Kidney (tissue), 13 donors: ENCODE measurements at regions not wholly inside any gene's neighbourhood (a gene's known extent, or its start where the extent isn't known, plus 50 kb on each side); places are given as distances from the start of the nearest gene placed in this dataset.

ENCODE experiments used
- DNase-seq, 5 donors: peaks; one replicate each; pipeline ENCODE4 v3.0.0-alpha.2; 2013 to 2020
- FAIRE-seq: peaks from 2 replicates; lab custom pipeline; 2012; peaks lifted over from hg19 to GRCh38; lab: Jason Lieb, UNC
- H3K27ac ChIP-seq, 2 donors: one replicate each; pipeline ENCODE4 v1.7.0; 2013; ENCODE audit warnings: low read depth in 2 of 2, low read length in 2 of 2, inconsistent platforms in 1 of 2
- H3K27me3 ChIP-seq: one replicate; pipeline ENCODE4 v1.7.1; 2013; ENCODE audit warnings: low read length, inconsistent platforms; ENCODE audit not compliant: control insufficient read depth, insufficient read depth
- H3K36me3 ChIP-seq, 3 donors: one replicate each; pipeline versions ENCODE4 v1.7.0 to v1.7.1; 2013; ENCODE audit warnings: low read length in 3 of 3, control low read depth in 1 of 3, inconsistent platforms in 1 of 3; ENCODE audit not compliant: insufficient read depth in 3 of 3, control insufficient read depth in 2 of 3
- H3K4me1 ChIP-seq, 3 donors: one replicate each; pipeline versions ENCODE4 v1.7.0 to v1.7.1; 2013; ENCODE audit warnings: low read length in 3 of 3, inconsistent platforms in 1 of 3, low read depth in 1 of 3; ENCODE audit not compliant: control insufficient read depth in 2 of 3, insufficient read depth in 2 of 3
- H3K4me3 ChIP-seq, 3 donors: one replicate each; pipeline versions ENCODE4 v1.7.0 to v1.8.1; 2013; ENCODE audit warnings: low read length in 3 of 3, control low read depth in 1 of 3, inconsistent platforms in 1 of 3
- H3K9ac ChIP-seq, 3 donors: one replicate each; pipeline versions ENCODE4 v1.7.0 to v1.7.1; 2013; ENCODE audit warnings: low read length in 3 of 3, control low read depth in 1 of 3, inconsistent platforms in 1 of 3
- H3K9me3 ChIP-seq, 3 donors: one replicate each; pipeline versions ENCODE4 v1.7.0 to v1.7.1; 2013; ENCODE audit warnings: low read length in 3 of 3, control low read depth in 1 of 3, inconsistent platforms in 1 of 3; ENCODE audit not compliant: control insufficient read depth in 2 of 3, insufficient read depth in 1 of 3
- intact Hi-C: fragments of 100-400 bp; cut with DNase I; formaldehyde crosslinking; loops from one replicate; pipeline ENCODE4 v1.11.1; 2022
- TF ChIP-seq, protein P1 (sequence below): IDR thresholded peaks from 3 replicates; pipeline ENCODE4 v1.5.1; 2012; ENCODE audit warnings: mild to moderate bottlenecking, moderate library complexity, borderline replicate concordance; ENCODE audit not compliant: insufficient read depth; ENCODE audit errors: extremely low read depth
- donor health status: control.
- donor health status: control.
- donor health status: control.
- donor health status: control.
- donor health status: control.
- donor health status: DM: yes; HTN: yes; CAD: no.
- donor health status: Normal renal cell carcinoma (clear cell type).

DNA sequence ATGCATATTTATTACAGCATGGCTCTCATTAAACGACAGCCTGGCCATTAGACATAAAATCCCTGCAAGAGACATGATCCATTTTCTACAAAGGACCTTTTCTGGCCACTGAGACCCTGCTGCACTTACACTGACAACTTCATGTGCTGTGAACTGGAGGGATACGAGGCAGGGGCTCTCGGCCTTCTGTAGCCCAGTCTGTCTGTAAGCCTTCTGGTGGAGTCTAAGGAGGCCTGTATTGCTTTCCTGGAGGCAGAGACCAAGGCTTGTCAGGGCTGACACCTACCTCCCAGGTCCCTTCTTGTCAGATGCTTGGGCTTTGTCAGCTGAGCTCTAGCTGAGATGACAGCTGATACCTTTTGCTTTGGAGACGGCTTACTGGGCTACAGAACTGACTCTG is 776.9 kb upstream of the ARPP21 start:
- FAIRE-seq (no peak), DNase-seq (no peak)
- Histone ChIP-seq H3K9me3 (no peaks in the 10 kb centered on the region), H3K4me1 (no peaks in the 10 kb centered on the region), H3K9ac (no peak overlapping the region), H3K27me3 (no peaks in the 10 kb centered on the region), H3K27ac (no peak overlapping the region), H3K36me3 (no peaks in the 10 kb centered on the region), H3K4me3 (no peak overlapping the region)
- TF ChIP-seq, protein P1, sequence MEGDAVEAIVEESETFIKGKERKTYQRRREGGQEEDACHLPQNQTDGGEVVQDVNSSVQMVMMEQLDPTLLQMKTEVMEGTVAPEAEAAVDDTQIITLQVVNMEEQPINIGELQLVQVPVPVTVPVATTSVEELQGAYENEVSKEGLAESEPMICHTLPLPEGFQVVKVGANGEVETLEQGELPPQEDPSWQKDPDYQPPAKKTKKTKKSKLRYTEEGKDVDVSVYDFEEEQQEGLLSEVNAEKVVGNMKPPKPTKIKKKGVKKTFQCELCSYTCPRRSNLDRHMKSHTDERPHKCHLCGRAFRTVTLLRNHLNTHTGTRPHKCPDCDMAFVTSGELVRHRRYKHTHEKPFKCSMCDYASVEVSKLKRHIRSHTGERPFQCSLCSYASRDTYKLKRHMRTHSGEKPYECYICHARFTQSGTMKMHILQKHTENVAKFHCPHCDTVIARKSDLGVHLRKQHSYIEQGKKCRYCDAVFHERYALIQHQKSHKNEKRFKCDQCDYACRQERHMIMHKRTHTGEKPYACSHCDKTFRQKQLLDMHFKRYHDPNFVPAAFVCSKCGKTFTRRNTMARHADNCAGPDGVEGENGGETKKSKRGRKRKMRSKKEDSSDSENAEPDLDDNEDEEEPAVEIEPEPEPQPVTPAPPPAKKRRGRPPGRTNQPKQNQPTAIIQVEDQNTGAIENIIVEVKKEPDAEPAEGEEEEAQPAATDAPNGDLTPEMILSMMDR: no peak
- intact Hi-C loops: no loop called here

DNA sequence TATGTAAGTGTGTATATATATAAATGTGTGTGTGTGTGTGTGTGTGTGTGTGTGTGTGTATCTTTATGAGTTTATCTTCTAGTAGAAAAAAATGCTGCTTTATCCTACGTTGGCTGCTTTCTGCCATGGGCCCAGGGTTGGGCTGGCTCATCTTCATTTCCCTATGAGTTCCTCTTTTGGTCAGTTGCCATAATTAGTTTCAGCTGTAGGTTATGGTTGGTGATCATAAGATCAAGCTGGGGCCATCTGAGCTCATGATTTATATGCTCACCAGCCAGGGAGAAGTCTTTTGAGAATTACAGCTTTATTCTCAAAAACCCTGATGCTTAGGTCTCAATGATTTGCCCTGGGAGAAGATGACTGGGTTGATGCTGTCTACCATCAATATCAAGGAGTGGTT is 775.8 kb upstream of the ARPP21 start:
- TF ChIP-seq, protein P1: no peak
- Histone ChIP-seq H3K36me3 (no peaks in the 10 kb centered on the region), H3K27ac (no peak overlapping the region), H3K9ac (no peak overlapping the region), H3K27me3 (no peaks in the 10 kb centered on the region), H3K4me1 (no peaks in the 10 kb centered on the region), H3K9me3 (no peaks in the 10 kb centered on the region), H3K4me3 (no peak overlapping the region)
- no peak for DNase-seq
- FAIRE-seq: no peak
- intact Hi-C loops: no loop called here

DNA sequence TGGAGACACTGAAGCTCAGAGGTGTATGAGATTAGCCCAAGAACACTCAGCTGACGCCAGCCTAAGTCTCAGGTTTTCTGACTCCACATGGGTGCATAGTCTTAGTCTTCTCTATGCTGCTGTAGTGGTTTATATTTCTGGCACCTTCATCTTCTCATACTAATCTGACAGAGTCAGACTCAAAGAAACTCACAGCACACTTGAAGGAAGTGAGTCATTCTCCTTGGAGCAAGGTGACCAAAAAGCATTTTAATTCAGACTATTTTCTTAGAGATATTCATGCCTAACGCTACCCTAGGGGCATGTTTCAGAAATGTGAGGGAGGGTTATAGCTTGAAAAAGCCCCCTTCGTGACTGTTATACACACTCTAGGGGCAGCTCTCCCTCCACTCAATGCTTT is 775.3 kb upstream of the ARPP21 start:
- TF ChIP-seq, protein P1: no peak
- no peaks in the 10 kb centered on the region for H3K4me1 ChIP-seq
- intact Hi-C loops: no loop called here
- FAIRE-seq (no peak), DNase-seq (no peak)
- H3K27ac ChIP-seq: no peak overlapping the region
- no peak overlapping the region for H3K9ac ChIP-seq
- H3K27me3 ChIP-seq: no peaks in the 10 kb centered on the region
- no peaks in the 10 kb centered on the region for H3K9me3 ChIP-seq
- H3K4me3 ChIP-seq: no peak overlapping the region
- H3K36me3 ChIP-seq: no peaks in the 10 kb centered on the region

DNA sequence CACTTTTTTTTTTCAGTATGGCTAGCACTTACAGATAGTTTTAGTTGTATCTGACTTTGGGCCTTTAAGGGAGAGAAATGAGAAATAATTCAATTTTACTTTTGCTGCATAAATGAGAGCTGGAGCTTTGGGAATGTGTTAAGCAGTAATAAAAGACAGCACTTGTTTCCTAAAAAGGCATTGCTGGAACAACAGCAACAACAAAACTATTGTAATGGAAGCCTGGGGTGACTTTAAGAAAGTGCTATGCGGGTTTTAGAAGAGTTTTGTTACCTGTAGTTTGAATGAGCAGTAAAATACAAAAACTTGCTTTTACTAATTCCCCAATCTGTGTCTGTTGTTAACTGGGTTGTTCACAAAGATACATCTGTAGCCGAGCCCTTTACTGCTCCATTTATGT is 774.0 kb upstream of the ARPP21 start:
- Histone ChIP-seq H3K4me3 (no peak overlapping the region), H3K27ac (no peak overlapping the region), H3K27me3 (no peaks in the 10 kb centered on the region), H3K4me1 (no peaks in the 10 kb centered on the region), H3K9me3 (no peaks in the 10 kb centered on the region), H3K9ac (no peak overlapping the region), H3K36me3 (no peaks in the 10 kb centered on the region)
- FAIRE-seq (no peak), DNase-seq (no peak)
- intact Hi-C loops: no loop called here
- TF ChIP-seq, protein P1: no peak
